Inflammatory macrophage treated with lipopolysaccharide for 1 hour (primary cell): ENCODE measurements at regions not wholly inside any gene's neighbourhood (a gene's known extent, or its start where the extent isn't known, plus 50 kb on each side); places are given as distances from the start of the nearest gene placed in this dataset.
"Not testable (repeated sequence)": the region's sequence is repeated elsewhere in the genome, so short reads cannot be mapped to it uniquely, and the experiment has no call there.

ENCODE experiments used
- DNase-seq, 2 donors: peaks; one replicate each; pipeline ENCODE4 v3.0.0-alpha.2; 2020 to 2022

DNA sequence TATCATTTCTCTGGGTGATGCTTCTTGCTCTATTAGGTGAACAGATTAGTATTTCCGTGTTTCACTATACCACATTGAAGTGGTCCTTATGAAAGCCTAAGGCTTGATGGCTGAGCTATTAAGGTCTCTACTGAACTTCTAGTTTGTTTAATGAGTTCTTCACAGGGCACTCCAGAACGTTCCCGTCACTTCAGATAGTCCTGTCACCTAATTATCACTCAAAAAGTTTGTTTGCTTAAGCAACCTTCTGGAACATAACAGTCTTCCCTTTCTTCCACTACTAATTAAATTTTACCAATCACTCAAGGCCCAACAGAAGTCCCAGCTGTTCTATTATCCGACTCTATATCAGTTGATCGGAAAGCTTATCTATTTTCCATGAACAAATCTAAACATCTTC is 104.6 kb upstream of the ZC3H11B start:
- no peak for DNase-seq

GRCh38 chr1:219716611-219717114 is 103.8 kb upstream of the ZC3H11B start:
- no peak for DNase-seq

DNA sequence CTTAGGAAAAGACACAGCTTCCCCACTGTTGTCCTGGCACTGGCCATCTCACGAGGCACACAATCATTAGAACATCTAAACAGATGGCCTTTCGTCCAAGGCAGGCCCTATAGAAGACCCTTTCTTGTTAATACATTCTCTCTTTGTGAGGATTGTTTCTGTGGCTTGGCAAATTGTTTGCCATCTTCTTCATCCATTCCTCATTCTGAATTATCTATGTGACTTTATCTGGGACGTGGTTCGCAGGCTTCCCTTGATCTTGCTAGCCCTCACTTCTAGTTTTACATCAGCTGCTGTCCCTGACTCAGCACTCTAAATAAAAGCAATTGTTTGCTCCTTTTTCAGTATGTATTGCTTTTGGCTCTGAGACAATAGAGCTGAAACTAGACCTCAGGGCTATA is 101.1 kb upstream of the ZC3H11B start:
- no peak for DNase-seq

DNA sequence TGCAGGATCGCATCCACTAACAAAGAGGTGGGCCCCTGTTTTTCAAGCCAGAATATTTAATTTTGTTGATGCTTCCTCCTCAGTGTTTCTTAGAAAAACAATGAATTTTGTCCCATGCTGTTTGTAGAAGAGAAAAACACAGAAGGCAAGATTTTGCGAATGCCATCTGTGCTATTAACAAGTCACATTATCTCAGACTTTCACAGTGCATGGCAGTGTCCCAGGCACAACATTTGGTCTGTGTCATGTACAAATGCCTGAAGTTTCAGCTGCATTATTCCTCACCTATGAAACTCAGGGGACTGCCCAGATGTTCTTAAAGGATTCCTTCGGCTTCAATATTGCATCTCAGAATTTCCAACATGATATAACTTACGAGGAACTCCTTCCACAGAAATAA is 99.6 kb upstream of the ZC3H11B start:
- no peak for DNase-seq

- no peak for DNase-seq
Measured at GRCh38 chr1:219710529-219711194, 97.8 kb upstream of the ZC3H11B start.

- DNase-seq = no peak
Measured at GRCh38 chr1:219708919-219709543, 96.1 kb upstream of the ZC3H11B start.

DNA sequence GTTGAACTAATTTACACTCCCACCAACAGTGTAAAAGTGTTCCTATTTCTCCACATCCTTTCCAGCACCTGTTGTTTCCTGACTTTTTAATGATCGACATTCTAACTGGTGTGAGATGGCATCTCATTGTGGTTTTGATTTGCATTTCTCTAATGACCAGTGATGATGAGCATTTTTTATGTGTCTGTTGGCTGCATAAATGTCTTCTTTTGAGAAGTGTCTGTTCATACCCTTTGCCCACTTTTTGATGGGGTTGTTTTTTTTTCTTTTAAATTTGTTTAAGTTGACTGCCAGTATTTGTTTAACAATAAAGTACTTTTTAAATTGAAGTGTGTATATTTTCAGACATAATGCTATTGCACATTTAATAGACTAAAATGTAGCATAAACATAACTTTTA is 95.0 kb upstream of the ZC3H11B start:
- not testable (repeated sequence) for DNase-seq

GRCh38 chr1:219704331-219704730 is 91.4 kb upstream of the ZC3H11B start:
- DNase-seq = not testable (repeated sequence)

- DNase-seq = no peak
Measured at GRCh38 chr1:219703368-219703639, 90.4 kb upstream of the ZC3H11B start.

DNA sequence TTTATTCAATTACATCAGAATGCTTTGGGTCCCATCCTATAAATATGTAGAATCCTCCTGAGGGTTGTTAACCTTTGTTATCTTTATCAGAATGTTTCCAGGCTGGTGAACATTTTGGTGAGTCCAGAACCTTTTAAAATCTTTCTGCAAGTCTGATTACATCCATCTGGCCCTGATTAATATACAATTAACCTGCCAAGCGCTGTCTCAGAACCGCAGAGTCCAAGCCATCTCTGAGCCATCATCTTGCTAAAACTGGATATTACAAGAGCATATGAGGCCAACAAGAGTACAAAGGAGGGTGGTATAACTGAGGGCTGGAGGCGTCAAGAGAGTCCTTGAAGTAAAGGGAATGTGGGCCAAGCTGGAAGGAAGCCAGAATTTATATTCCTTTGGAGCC is 88.6 kb upstream of the ZC3H11B start:
- no peak for DNase-seq

- DNase-seq = no peak
Measured at GRCh38 chr1:219699870-219700269, 87.0 kb upstream of the ZC3H11B start.

DNA sequence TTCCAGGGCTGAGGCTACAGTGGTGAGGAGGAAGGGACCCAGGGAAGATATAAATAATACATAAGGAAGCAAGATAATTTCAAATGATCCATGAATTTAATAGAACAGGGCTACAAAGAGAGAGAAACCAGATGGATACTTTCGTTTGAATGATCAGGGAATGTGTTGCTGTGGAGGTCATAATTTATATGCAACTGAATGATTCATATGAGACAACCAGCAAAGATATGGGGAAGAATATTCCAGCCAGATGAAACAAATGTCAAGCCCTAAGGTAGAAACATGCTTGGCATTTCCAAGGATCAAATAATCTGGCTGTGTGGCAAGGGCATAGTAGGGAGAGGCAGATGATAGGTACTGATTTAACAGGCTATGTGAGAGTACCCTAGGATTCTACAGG is 84.8 kb upstream of the ZC3H11B start:
- no peak for DNase-seq

GRCh38 chr1:219692981-219693380 is 80.1 kb upstream of the ZC3H11B start:
- DNase-seq = no peak

DNA sequence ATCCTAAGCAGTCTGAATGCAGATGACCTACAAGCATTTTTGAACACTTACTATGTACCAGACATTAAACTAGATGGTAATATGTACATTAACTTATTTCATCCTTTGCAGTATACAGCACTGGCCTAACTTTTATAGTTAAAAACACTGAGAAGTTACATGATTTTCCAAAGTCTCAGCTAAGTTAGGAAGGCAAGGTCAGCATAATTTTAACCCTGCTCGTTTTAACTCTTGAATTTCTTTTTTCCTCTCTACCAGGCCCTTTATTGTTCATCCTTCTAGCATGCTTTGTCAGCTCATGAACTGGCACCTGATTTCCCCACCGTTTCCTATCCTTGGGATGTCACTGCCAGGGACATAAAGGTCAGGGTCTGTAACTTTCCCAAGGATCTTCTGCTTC is 76.9 kb upstream of the ZC3H11B start:
- no peak for DNase-seq

DNA sequence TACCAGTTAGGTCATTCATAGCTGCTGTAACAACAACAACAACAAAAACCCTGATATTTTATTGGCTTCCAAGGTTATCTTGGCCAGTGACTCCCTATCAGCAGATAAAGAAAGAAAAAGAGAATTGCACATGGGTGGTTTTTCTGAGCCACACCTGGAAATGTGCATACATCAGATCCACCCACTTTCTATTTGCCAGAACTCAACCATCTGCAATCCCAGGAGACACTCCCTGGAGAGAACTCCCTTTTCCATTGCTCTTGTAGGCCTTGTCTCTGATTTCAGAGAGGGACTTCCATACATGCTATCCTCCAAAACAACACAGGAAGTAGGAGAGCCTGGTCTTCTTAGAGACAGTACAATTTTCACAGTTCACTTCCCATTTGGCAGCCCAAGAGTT is 74.9 kb upstream of the ZC3H11B start:
- DNase-seq = no peak

DNA sequence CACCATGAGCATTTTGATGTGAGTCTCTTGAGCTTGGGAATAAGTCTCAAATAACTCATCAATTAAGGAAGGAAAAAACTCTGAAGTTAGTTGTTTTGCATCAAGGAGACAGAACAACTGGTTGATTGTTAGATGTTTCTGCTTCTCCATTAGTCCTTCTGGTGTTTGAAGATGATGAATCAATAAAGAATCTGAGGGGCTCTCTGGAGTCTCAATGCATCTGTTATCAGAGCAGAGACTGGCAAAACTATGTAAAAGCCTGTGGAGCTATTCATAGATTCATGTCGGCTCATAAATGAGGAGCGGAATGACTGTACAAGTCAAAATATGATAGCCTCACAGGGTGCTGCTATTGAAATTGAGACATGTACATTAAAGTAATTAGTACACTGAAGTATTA is 73.3 kb upstream of the ZC3H11B start:
- DNase-seq = no peak

- DNase-seq = no peak
Measured at GRCh38 chr1:219682788-219683187, 69.9 kb upstream of the ZC3H11B start.

GRCh38 chr1:219681876-219682275 is 69.0 kb upstream of the ZC3H11B start:
- no peak for DNase-seq

DNA sequence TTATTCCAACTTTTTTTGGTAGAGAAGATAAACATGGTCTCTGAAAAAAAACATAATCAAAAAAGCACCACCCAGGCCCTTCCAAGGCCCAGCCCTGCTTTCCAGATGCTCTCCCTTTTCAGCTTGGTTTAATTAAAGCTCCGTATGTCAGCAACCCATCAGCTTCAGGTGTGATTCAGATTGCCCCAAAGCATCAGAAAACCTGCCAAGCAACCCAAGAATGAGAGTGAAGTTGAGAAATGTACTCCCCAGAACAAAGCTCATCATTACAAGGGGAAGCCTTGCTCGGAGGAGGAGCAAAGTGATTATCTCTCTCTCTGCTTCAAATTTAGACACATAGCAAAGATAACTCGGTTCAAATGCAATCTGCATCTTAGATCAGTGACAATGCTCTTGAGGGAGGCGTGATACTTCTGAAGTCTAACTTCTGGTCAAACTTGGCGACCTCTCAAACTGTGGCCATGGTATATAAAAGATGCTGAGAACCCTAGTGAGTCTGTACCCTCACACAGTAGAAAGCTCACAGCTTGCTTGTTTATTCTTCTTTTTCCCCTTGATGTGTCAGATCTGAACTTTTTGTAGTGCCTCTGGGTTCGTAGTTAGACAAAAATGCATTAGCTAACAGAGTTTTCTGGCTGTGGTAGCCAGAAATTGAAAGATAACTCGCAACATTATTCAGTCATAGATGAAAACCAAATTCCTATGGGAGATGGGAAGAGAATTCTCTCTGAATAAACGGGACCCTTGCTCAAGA is 63.3 kb upstream of the ZC3H11B start:
- DNase-seq = no peak

- no peak for DNase-seq
Measured at GRCh38 chr1:219670426-219671149, 57.7 kb upstream of the ZC3H11B start.

DNA sequence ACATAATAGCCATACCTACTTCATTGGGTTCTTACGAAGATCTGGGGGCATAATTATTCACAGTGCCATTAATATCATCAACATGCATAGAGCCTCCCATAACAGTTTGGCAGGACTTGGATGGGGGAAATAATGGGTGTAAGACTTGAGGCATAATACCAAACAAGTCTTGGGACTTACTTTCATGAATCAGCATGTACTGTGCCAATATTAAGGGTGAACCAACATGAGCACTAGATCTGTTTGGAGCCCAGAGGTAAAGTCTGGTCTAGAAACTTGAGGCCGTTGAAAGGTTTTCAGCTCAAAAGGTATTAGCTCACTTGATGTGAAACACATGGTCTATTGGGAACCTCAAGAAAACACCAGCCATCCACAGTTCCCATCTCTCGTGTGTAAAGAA is 56.7 kb upstream of the ZC3H11B start:
- no peak for DNase-seq

GRCh38 chr1:219669042-219669441 is 56.1 kb upstream of the ZC3H11B start:
- DNase-seq = no peak

- DNase-seq = no peak
Measured at GRCh38 chr1:219668446-219668845, 55.5 kb upstream of the ZC3H11B start.

DNA sequence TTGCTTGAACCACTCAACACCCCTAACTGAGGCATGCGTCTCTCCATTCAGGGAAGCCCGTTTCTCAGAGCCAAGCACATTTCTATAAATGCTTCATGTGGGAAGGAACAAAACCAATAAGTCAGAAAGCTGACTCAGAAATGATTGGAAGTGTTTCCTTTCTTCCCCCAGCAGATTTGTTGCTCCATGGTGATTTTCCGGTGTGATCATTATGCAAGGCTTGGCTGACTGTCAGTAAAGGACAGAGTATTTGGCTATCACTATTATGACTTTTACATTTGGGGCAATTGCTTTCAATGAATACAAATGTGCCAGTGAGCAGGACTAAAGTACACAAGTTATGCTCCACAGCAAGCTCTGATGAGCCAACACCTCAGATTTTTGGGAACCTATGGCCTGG is 53.3 kb upstream of the ZC3H11B start:
- no peak for DNase-seq
